Mesodermal cell (in vitro differentiated cells): ENCODE measurements at regions not wholly inside any gene's neighbourhood (a gene's known extent, or its start where the extent isn't known, plus 50 kb on each side); places are given as distances from the start of the nearest gene placed in this dataset.

Experiments
- H3K27ac ChIP-seq: 2 replicates; pipeline ENCODE4 v1.7.0; 2013; ENCODE audit warnings: mild to moderate bottlenecking, low read depth, low read length, moderate library complexity; ENCODE audit not compliant: severe bottlenecking
- H3K36me3 ChIP-seq: 2 replicates; pipeline ENCODE4 v1.7.1; 2013; ENCODE audit warnings: mild to moderate bottlenecking, low read length, moderate library complexity; ENCODE audit not compliant: control insufficient read depth, insufficient read depth
- H3K4me1 ChIP-seq: one replicate; pipeline ENCODE4 v1.7.1; 2013; ENCODE audit warnings: mild to moderate bottlenecking, low read length; ENCODE audit not compliant: insufficient read depth, control insufficient read depth, poor library complexity, severe bottlenecking
- H3K4me3 ChIP-seq: 2 replicates; pipeline ENCODE4 v1.7.0; 2013; ENCODE audit warnings: low read length, control low read depth, mild to moderate bottlenecking; ENCODE audit not compliant: insufficient read depth, poor library complexity, severe bottlenecking; ENCODE audit errors: extremely low read depth
- H3K9me3 ChIP-seq: 2 replicates; pipeline ENCODE4 v1.7.1; 2013; ENCODE audit warnings: mild to moderate bottlenecking, low read length, moderate library complexity; ENCODE audit not compliant: control insufficient read depth
- WGBS, 2 experiments: methylation state at CpG; one replicate each; pipeline ENCODE4 v1.1.5; 2013; ENCODE audit warnings: missing lambda C conversion rate in 2 of 2; ENCODE audit not compliant: insufficient coverage in 2 of 2; 5-methylcytosine and 5-hydroxymethylcytosine counted together

DNA sequence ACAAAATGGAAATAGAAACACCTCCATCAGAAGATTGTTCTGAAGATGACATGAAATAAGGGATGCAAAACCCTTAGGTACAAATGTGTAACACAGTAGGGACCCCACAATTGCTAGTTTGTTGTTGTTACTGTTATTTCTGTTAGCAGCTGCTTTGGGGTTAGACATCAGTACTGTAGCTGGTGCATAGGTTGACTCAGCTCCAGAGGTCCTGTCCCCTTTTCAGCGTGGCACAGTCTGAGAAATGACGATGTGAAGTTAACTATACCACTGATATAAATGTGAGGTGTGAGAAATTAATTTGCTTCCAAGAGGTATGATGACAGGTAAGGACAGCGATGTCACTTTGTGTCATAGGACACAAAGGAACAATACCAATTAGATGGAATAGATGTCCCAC lies 384.6 kb upstream of the KLF4 start:
- Histone ChIP-seq H3K36me3 (no peaks in the 10 kb centered on the region), H3K4me1 (no peaks in the 10 kb centered on the region)
- 93 to 100% methylated on average over 1 to 3 of the region's 3 CpGs for WGBS, 2 experiments

GRCh38 chr9:107872457-107873192 lies 383.1 kb upstream of the KLF4 start:
- Histone ChIP-seq H3K27ac (no peak overlapping the region), H3K4me1 (no peaks in the 10 kb centered on the region), H3K4me3 (no peak overlapping the region), H3K36me3 (no peaks in the 10 kb centered on the region), H3K9me3 (no peaks in the 10 kb centered on the region)
- no CpG with 5 or more reads among the region's 3 CpGs for WGBS, 2 experiments

More for the DNA sequence above, 384.6 kb upstream of the KLF4 start:
- H3K27ac ChIP-seq = no peak overlapping the region
- no peaks in the 10 kb centered on the region for H3K9me3 ChIP-seq
- H3K4me3 ChIP-seq = no peak overlapping the region

DNA sequence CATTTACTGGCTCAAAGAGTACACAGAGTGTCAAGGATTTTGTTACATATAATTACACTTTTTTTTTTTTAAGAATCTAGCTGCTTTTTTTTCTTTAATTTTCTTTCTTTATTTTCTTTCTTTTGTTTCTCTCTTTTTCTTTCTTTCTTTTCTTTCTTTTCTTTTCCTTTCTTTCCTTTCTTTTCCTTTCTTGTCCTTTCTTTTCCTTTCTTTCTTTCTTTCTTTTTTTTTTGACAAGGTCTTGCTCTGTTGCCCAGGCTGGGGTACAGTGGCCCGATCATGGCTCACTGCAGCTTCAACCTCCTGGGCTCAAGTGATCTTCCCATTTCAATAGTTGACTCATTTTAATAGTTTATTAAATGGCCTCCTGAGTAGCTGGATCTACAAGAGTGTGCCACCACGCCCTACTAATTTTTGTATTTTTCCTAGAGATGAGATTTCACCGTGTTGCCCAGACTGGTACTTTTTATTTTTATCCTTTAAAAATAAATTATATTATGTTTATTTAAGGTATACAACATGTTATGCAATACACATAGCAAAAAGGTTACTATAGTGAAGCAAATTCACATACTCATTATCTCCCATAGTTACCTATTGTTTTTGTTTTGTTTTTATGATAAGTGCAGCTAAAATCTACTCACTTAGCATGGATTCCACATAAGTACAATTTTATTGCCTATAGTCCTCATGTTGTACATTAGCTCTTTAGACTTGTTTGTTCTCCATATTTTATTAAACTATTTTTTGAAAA lies 381.5 kb upstream of the KLF4 start:
- H3K36me3 ChIP-seq = no peaks in the 10 kb centered on the region
- no peaks in the 10 kb centered on the region for H3K4me1 ChIP-seq
- WGBS, 2 experiments = 100% methylated on average over 1 of the region's 3 CpGs; no CpG with 5 or more reads in 1 of the 2 experiments
- no peaks in the 10 kb centered on the region for H3K9me3 ChIP-seq
- no peak overlapping the region for H3K27ac ChIP-seq
- H3K4me3 ChIP-seq = no peak overlapping the region

DNA sequence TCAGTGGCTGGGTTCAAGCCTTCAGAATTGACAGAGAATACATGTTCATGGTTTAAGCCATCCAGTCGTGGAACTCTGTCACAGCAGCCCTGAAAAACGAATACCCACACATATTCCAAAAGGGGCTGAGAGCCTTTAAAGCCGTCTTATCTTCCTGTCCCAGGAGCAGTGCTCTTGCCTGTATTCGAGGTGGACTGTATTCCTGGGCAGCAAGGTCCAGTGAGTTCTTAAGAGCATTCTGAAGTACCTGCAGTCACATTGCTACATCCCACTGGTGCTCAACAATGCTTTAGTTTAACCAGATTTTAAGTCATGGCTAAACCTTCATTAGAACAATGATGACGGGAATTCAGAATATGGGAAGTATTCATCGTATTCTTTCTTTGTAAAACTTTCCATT lies 380.7 kb upstream of the KLF4 start:
- no peak overlapping the region for H3K27ac ChIP-seq
- H3K36me3 ChIP-seq = no peaks in the 10 kb centered on the region
- H3K4me3 ChIP-seq = no peak overlapping the region
- no peaks in the 10 kb centered on the region for H3K9me3 ChIP-seq
- no peaks in the 10 kb centered on the region for H3K4me1 ChIP-seq
- 69 to 80% methylated on average over 5 of the region's 6 CpGs for WGBS, 2 experiments

- no peak overlapping the region for H3K27ac ChIP-seq
- no peaks in the 10 kb centered on the region for H3K36me3 ChIP-seq
- H3K9me3 ChIP-seq = no peaks in the 10 kb centered on the region
- no peak overlapping the region for H3K4me3 ChIP-seq
- H3K4me1 ChIP-seq = no peaks in the 10 kb centered on the region
- 91 to 100% methylated on average over 3 of the region's 3 CpGs for WGBS, 2 experiments
Observed at GRCh38 chr9:107869111-107869510, 379.5 kb upstream of the KLF4 start.

DNA sequence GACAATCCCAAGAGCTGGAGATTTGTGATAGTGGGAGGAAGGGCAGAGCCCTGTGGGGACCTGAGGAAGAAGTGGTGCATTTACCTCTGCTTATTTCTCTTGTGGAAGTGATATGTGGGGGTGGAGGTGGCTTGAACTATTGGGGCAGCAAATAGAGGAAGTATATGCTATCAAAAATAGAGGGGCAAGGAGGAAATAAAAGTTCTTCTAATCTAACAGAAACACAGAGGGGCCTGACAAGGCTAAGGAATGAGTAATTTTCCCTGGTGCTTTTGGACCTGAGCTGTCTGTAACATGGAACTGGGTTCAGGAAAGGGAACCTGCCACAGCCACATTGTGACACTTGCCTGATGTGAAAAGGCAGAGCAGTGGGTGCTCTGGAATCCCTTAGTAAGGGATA lies 378.6 kb upstream of the KLF4 start:
- no peak overlapping the region for H3K27ac ChIP-seq
- no peaks in the 10 kb centered on the region for H3K36me3 ChIP-seq
- H3K4me3 ChIP-seq = no peak overlapping the region
- H3K9me3 ChIP-seq = no peaks in the 10 kb centered on the region
- H3K4me1 ChIP-seq = no peaks in the 10 kb centered on the region

- H3K27ac ChIP-seq = no peak overlapping the region
- H3K4me1 ChIP-seq = no peaks in the 10 kb centered on the region
- H3K36me3 ChIP-seq = no peaks in the 10 kb centered on the region
- WGBS, 2 experiments = 71% methylated on average over 1 of the region's 5 CpGs; no CpG with 5 or more reads in 1 of the 2 experiments
- no peak overlapping the region for H3K4me3 ChIP-seq
- H3K9me3 ChIP-seq = no peaks in the 10 kb centered on the region
Observed at GRCh38 chr9:107867738-107868137, 378.2 kb upstream of the KLF4 start.

- Histone ChIP-seq H3K4me3 (no peak overlapping the region), H3K9me3 (no peaks in the 10 kb centered on the region), H3K27ac (no peak overlapping the region), H3K4me1 (no peaks in the 10 kb centered on the region), H3K36me3 (no peaks in the 10 kb centered on the region)
Observed at GRCh38 chr9:107866711-107867311, 377.2 kb upstream of the KLF4 start.

- WGBS, 2 experiments = 96% methylated on average over 3 to 4 of the region's 4 CpGs
- Histone ChIP-seq H3K27ac (no peak overlapping the region), H3K4me3 (no peak overlapping the region), H3K36me3 (no peaks in the 10 kb centered on the region), H3K9me3 (no peaks in the 10 kb centered on the region), H3K4me1 (no peaks in the 10 kb centered on the region)
Observed at GRCh38 chr9:107863396-107863795, 373.8 kb upstream of the KLF4 start.

DNA sequence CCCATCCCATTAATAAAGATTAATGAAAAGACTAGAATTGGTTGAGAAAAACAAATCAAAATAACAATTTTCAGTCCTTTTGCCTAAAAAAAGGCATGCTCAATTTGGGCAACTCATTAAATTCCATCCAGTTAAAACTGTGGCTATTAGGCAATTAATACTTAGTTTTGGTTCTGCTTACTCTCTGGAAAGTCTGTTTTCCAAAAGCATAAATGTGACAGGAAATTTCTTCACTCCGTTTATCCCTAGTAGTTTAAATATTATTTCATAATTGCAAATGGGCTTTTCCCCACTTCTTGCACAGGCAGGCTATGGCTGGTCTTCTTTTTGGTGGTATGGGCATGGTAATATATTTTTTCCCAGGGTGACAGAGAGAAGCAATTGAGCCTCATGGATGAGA lies 373.3 kb upstream of the KLF4 start:
- H3K4me3 ChIP-seq = no peak overlapping the region
- no peaks in the 10 kb centered on the region for H3K4me1 ChIP-seq
- WGBS, 2 experiments = no CpG with 5 or more reads among the region's 1 CpG
- no peaks in the 10 kb centered on the region for H3K9me3 ChIP-seq
- H3K27ac ChIP-seq = no peak overlapping the region
- H3K36me3 ChIP-seq = no peaks in the 10 kb centered on the region

DNA sequence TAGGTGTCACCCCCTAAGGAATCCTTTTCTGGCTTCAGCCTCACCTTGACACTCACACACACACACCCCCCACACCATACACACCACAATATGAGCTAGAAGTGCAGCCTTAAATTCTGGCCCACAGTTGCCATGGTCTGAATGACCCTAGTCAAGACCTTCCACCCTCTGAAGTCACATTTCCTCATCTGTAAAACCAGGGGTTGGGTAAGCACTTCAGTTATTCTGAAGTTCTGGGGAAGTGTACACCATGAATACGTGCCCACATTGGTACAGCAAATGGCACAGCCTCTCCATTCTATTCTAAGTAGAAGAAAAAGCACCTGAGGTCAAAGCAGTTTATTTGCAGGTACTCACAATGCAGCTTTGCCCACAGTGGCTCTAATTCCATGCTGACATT lies 372.8 kb upstream of the KLF4 start:
- 88% methylated on average over 1 of the region's 1 CpG; no CpG with 5 or more reads in 1 of the 2 experiments for whole genome bisulfite sequencing, 2 experiments
- Histone ChIP-seq H3K27ac (no peak overlapping the region), H3K4me3 (no peak overlapping the region), H3K4me1 (no peaks in the 10 kb centered on the region), H3K36me3 (no peaks in the 10 kb centered on the region), H3K9me3 (no peaks in the 10 kb centered on the region)
